Keratinocyte (primary cell): ENCODE measurements at regions not wholly inside any gene's neighbourhood (a gene's known extent, or its start where the extent isn't known, plus 50 kb on each side); places are given as distances from the start of the nearest gene placed in this dataset.

Experiments used
- DNase-seq: peaks from one replicate; pipeline ENCODE4 v3.0.0-alpha.2; 2011; ENCODE audit warnings: low read depth, missing footprints, low spot score
- FAIRE-seq: peaks from 2 replicates; lab custom pipeline; 2011; peaks lifted over from hg19 to GRCh38; lab: Jason Lieb, UNC
- H2AFZ ChIP-seq: 2 replicates; pipeline ENCODE4 v1.6.0; 2012; ENCODE audit warnings: low read length, control low read depth, inconsistent platforms; ENCODE audit not compliant: control insufficient read depth
- H3K27ac ChIP-seq: 2 replicates; pipeline ENCODE4 v1.5.1; 2011; ENCODE audit warnings: low read length; ENCODE audit not compliant: control insufficient read depth, insufficient read depth
- H3K27me3 ChIP-seq: 3 replicates; pipeline ENCODE4 v1.6.0; 2011; ENCODE audit warnings: low read length; ENCODE audit not compliant: control insufficient read depth, insufficient read depth; ENCODE audit errors: extremely low read depth
- H3K36me3 ChIP-seq, 2 experiments: 2 replicates in 1 of 2; 3 replicates in 1 of 2; pipeline ENCODE4 v1.5.1; 2011; ENCODE audit warnings: low read length in 2 of 2, mild to moderate bottlenecking in 1 of 2; ENCODE audit not compliant: control insufficient read depth in 2 of 2, insufficient read depth in 2 of 2; ENCODE audit errors: extremely low read depth in 1 of 2
- H3K4me1 ChIP-seq: 3 replicates; pipeline ENCODE4 v1.5.1; 2011; ENCODE audit warnings: low read length; ENCODE audit not compliant: control insufficient read depth, insufficient read depth; ENCODE audit errors: extremely low read depth
- H3K4me2 ChIP-seq: 3 replicates; pipeline ENCODE4 v1.6.0; 2011; ENCODE audit warnings: low read depth, low read length; ENCODE audit not compliant: control insufficient read depth, insufficient read depth; ENCODE audit errors: extremely low read depth
- H3K4me3 ChIP-seq, 3 experiments: fragments of 200-600 bp in 1 of 3; sonication (generic) in 1 of 3; 2 replicates in 2 of 3; 3 replicates in 1 of 3; pipeline ENCODE4 v1.5.1; 2011 to 2016; ENCODE audit warnings: low read length in 3 of 3, mild to moderate bottlenecking in 3 of 3, control low read depth in 2 of 3, inconsistent platforms in 1 of 3, low read depth in 1 of 3, mixed read lengths in 1 of 3, mixed run types in 1 of 3, moderate library complexity in 1 of 3; ENCODE audit not compliant: control insufficient read depth in 2 of 3, insufficient read depth in 2 of 3; ENCODE audit errors: extremely low read depth in 1 of 3
- H3K79me2 ChIP-seq: 2 replicates; pipeline ENCODE4 v1.6.0; 2012; ENCODE audit warnings: low read length; ENCODE audit not compliant: control insufficient read depth, insufficient read depth
- H3K9ac ChIP-seq: 3 replicates; pipeline ENCODE4 v1.6.0; 2011; ENCODE audit warnings: low read length; ENCODE audit not compliant: control insufficient read depth, insufficient read depth; ENCODE audit errors: extremely low read depth
- H3K9me1 ChIP-seq: 3 replicates; pipeline ENCODE4 v1.6.0; 2011; ENCODE audit warnings: low read length; ENCODE audit not compliant: control insufficient read depth, insufficient read depth; ENCODE audit errors: extremely low read depth
- H3K9me3 ChIP-seq: 2 replicates; pipeline ENCODE4 v1.5.1; 2012; ENCODE audit warnings: low read depth, low read length; ENCODE audit not compliant: control insufficient read depth
- H4K20me1 ChIP-seq: 3 replicates; pipeline ENCODE4 v1.6.0; 2011; ENCODE audit warnings: low read length; ENCODE audit not compliant: control insufficient read depth, insufficient read depth; ENCODE audit errors: extremely low read depth
- CTCF ChIP-seq, 3 experiments: IDR thresholded peaks in 1 of 3; conservative IDR thresholded peaks in 1 of 3; optimal IDR thresholded peaks in 1 of 3; 2 replicates in 2 of 3; 3 replicates in 1 of 3; pipeline versions ENCODE3 to v1.5.1; 2011; ENCODE audit warnings: low read length in 3 of 3, mild to moderate bottlenecking in 3 of 3, moderate library complexity in 2 of 3, control low read depth in 1 of 3, inconsistent platforms in 1 of 3; ENCODE audit not compliant: insufficient read depth in 2 of 3; ENCODE audit errors: extremely low read depth in 1 of 3
- EZH2 ChIP-seq: IDR thresholded peaks from one replicate; pipeline ENCODE4 v1.6.1; 2012; ENCODE audit warnings: inconsistent platforms, mild to moderate bottlenecking, low read length, moderate library complexity
- dilution Hi-C: fragments of 300-500 bp; cut with MboI; formaldehyde crosslinking; loops from one replicate; pipeline ENCODE4 v1.7.0; 2020; ENCODE audit warnings: low sequenced_read_pairs; ENCODE audit not compliant: extremely low pct_ligation_motif_present

GRCh38 chr3:190204200-190204599 lies 83.5 kb upstream of the P3H2 start:
- FAIRE-seq (no peak), DNase-seq (no peak)
- H3K36me3 ChIP-seq, result no peaks in the 10 kb centered on the region
- H3K4me2 ChIP-seq, result no peak overlapping the region
- dilution Hi-C loops, result loop anchor here (25.0 kb wide), 1 partner anchor 242 kb away; no protein-coding TSS in a partner anchor
- H4K20me1 ChIP-seq, result no peaks in the 10 kb centered on the region
- H3K4me3 ChIP-seq, result no peak overlapping the region
- H3K27ac ChIP-seq, result no peak overlapping the region
- H3K9me1 ChIP-seq, result no peaks in the 10 kb centered on the region
- peaks cover 2% of the 10 kb centered on the region for H3K9me3 ChIP-seq
- H3K79me2 ChIP-seq, result no peaks in the 10 kb centered on the region
- no peak for TF ChIP-seq CTCF (optimal IDR thresholded peaks at IDR 0.05 in 1 of 3, IDR thresholded peaks at IDR 0.05 in 1 of 3, conservative IDR thresholded peaks at IDR 0.05 in 1 of 3; ENCODE audit: extremely low read depth in 1 of 3, insufficient read depth in 2 of 3, low read length in 3 of 3)
- TF ChIP-seq EZH2, result no peak
- peaks cover 12% of the 10 kb centered on the region for H3K4me1 ChIP-seq
- no peaks in the 10 kb centered on the region for H3K27me3 ChIP-seq
- no peak overlapping the region for H3K9ac ChIP-seq
- H2AFZ ChIP-seq, result no peak overlapping the region

GRCh38 chr3:190197346-190197763 lies 76.7 kb upstream of the P3H2 start:
- DNase-seq (no peak), FAIRE-seq (peak; percentile 51)
- H3K27ac ChIP-seq, result no peak overlapping the region
- no peak for TF ChIP-seq CTCF (optimal IDR thresholded peaks at IDR 0.05 in 1 of 3, IDR thresholded peaks at IDR 0.05 in 1 of 3, conservative IDR thresholded peaks at IDR 0.05 in 1 of 3; ENCODE audit: extremely low read depth in 1 of 3, insufficient read depth in 2 of 3, low read length in 3 of 3)
- TF ChIP-seq EZH2, result no peak
- H3K4me1 ChIP-seq, result no peaks in the 10 kb centered on the region
- H3K9ac ChIP-seq, result no peak overlapping the region
- H4K20me1 ChIP-seq, result no peaks in the 10 kb centered on the region
- H2AFZ ChIP-seq, result peak overlapping the region; percentile 4
- H3K27me3 ChIP-seq, result no peaks in the 10 kb centered on the region
- H3K4me2 ChIP-seq, result no peak overlapping the region
- H3K9me1 ChIP-seq, result no peaks in the 10 kb centered on the region
- H3K4me3 ChIP-seq, result no peak overlapping the region
- no peaks in the 10 kb centered on the region for H3K36me3 ChIP-seq
- dilution Hi-C loops, result no loop called here
- no peaks in the 10 kb centered on the region for H3K9me3 ChIP-seq
- H3K79me2 ChIP-seq, result no peaks in the 10 kb centered on the region
